Fibroblast of pulmonary artery (primary cell): ENCODE measurements at regions not wholly inside any gene's neighbourhood (a gene's known extent, or its start where the extent isn't known, plus 50 kb on each side); places are given as distances from the start of the nearest gene placed in this dataset.

Source experiments
- DNase-seq: peaks from one replicate; pipeline ENCODE4 v3.0.0-alpha.2; 2010; ENCODE audit warnings: low read depth
- H3K4me3 ChIP-seq: replicated peaks from 2 replicates; pipeline ENCODE4 v1.5.1; 2011; ENCODE audit warnings: low read depth, mild to moderate bottlenecking, control low read depth, low read length, moderate library complexity
- TF ChIP-seq, protein P1 (sequence below): IDR thresholded peaks from 2 replicates; pipeline ENCODE4 v1.5.1; 2011; ENCODE audit warnings: mild to moderate bottlenecking, control low read depth, low read length, inconsistent platforms; ENCODE audit errors: missing control alignments

DNA sequence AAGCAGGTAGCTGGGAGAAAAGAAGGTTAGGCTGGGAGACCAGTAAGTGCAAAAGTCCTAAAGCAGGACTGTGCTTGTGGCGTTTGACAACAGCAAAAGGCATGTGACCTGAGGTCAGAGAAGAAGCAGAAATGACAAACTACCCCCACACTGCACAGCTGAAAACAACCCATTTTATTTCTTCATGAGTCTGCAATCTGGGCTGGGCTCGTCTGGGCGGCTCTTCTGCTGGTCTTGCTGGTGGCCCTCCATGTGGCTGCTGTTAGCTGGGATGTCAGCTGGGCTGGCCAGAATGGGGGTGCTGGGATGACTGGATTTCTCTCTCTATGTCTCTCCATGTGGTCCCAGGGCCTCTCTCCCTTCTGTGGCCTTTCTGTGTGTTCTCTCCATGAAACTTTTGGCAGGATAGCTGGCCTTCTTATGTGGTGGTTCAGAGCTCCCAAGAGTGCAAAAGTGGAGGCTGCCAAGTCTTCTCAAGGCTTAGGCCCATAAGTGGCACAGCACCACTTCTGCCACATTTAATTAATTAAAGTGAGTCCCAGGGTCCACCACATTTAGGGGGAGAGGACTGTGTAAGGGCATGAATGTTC is 128.6 kb downstream of the RIPK4 start:
- TF ChIP-seq, protein P1, sequence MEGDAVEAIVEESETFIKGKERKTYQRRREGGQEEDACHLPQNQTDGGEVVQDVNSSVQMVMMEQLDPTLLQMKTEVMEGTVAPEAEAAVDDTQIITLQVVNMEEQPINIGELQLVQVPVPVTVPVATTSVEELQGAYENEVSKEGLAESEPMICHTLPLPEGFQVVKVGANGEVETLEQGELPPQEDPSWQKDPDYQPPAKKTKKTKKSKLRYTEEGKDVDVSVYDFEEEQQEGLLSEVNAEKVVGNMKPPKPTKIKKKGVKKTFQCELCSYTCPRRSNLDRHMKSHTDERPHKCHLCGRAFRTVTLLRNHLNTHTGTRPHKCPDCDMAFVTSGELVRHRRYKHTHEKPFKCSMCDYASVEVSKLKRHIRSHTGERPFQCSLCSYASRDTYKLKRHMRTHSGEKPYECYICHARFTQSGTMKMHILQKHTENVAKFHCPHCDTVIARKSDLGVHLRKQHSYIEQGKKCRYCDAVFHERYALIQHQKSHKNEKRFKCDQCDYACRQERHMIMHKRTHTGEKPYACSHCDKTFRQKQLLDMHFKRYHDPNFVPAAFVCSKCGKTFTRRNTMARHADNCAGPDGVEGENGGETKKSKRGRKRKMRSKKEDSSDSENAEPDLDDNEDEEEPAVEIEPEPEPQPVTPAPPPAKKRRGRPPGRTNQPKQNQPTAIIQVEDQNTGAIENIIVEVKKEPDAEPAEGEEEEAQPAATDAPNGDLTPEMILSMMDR: no peak
- no peak for DNase-seq
- H3K4me3 ChIP-seq: no peak overlapping the region

DNA sequence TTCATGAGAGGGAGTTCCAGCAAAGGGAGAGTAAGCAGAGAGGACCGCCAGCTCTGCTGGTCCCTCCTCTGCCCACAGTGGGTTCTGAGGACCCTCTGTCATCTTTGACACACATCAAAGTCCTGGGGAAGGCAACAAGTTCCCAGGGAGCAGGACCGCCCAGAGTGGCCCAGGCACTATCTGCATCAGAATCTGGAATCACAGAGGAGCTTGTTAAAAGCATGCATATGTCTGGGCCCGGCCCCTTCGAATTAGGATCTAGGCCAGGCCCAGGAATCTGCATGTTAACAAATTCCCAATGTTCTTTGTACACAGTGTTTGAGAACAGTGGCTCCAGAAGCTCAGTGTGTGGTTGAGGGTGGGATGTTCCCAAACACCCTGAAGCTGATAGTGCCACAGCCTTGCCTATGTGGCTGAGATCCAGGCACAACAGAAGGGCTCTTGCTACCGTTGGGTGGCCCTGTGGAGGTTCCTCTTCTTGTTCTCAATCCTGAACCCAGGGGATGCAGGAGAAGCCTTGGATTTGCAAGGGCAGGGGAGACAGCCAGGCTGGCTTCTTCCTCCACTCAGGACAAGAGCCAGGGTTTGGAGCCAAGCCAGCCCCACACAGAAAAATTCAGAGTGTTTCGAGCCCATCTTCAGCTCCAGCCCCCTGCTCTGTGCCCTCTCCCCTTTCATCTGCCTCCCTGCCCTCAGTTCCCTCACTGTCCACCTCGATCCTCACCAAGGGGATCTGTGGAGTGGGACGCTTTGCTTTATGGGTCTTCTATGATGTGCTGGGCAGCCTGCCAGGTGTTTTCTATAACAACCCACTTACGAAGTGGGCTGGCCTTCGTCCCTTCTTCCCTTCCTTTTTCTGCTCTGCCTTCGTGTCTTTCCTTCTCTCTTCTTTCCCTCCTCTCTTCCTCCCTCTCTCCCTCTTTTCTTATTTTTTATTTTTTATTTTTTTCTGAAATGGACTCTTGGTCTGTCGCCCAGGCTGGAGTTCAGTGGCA is 129.0 kb upstream of the TMPRSS2 start:
- TF ChIP-seq, protein P1: no peak

DNA sequence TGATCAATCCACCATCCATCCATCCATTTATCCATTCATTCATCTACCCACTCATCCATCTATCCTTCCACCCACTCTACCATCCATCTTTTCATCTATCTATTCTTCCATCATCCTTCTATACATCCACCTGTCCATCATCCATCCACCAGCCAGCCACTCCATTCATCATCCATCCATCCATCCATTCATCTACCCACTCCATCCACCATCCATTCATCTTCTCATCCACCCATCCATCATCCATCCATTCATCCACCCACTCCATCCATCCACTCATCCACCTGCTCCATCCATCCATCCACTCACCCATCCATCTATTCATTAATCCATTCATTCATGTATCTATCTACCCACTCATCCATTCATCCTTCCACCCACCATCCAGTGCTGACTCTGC is 127.9 kb upstream of the TMPRSS2 start:
- TF ChIP-seq, protein P1: no peak
- H3K4me3 ChIP-seq: no peak overlapping the region

More for the DNA sequence above, 129.0 kb upstream of the TMPRSS2 start:
- H3K4me3 ChIP-seq: no peak overlapping the region
- no peak for DNase-seq

DNA sequence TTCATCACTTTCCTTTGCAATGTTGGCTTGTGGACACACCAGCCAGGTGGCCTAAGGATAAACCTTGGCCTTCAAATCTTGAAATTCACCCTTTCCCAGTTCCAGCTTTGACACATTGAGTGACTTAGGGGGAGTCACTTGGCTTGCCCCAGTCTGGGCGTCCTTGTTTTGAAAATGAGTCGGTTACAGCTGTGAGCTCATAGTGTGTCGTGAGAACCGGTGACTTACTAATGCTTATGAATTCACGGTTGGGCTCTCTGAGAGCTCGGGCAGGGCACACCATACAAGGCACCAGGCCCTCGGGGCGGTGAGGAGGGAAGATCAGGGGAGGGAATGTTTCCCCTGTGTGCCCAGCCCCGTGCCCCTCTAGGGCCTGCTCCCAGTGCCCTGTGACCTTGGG is 126.9 kb upstream of the TMPRSS2 start:
- peak; percentile 39 for DNase-seq
- no peak overlapping the region for H3K4me3 ChIP-seq
- TF ChIP-seq, protein P1: no peak

More for the DNA sequence above, 127.9 kb upstream of the TMPRSS2 start:
- DNase-seq: no peak

DNA sequence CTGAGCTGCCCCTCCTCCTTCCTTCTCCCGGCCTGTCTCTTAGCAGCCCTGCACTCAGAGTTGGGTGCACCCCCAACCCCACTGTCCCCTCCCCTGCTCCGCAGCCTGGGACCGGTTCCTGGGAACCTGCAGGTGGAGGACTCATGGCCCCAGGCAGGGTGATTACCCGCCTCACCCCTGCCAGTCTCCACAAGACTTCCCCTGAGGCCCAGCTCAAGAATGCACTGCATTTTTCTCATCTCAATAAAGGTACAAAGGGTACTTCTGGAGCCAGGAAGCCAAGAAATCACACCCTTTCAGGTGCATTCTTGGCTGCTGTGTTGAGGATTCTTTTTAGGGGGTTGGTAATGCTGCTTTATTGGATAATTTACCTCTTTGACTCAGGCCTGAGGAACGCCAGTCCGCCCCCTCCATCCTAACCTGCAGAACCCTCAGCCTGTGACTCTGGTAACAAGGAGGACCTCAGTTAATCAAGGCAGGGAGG is 126.3 kb upstream of the TMPRSS2 start:
- no peak for DNase-seq
- no peak overlapping the region for H3K4me3 ChIP-seq
- TF ChIP-seq, protein P1: no peak

DNA sequence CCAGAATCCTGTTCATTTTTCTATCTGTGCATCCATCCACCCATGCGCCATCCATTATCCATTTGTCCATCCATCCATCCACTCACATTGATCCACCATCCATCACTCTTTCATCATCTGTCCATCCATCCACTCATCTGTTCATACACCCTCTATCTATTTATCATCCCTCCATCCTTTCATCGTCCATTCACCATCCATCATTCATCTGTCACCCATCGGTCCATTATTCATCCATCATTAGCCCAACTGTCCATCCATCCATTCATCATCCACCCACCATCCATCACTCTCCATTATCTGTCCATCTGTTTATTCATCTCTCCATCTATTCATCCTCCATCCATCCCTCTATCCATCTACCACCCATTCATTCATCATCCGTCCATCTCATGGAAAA is 125.7 kb upstream of the TMPRSS2 start:
- DNase-seq: no peak
- H3K4me3 ChIP-seq: no peak overlapping the region
- TF ChIP-seq, protein P1: no peak
